PFSK-1 (cell line): ENCODE measurements at regions not wholly inside any gene's neighbourhood (a gene's known extent, or its start where the extent isn't known, plus 50 kb on each side); places are given as distances from the start of the nearest gene placed in this dataset.

Experiments used
- FOXP2 ChIP-seq: optimal IDR thresholded peaks from 2 replicates; pipeline ENCODE3; 2011; ENCODE audit warnings: borderline replicate concordance, control low read depth, inconsistent platforms; ENCODE audit not compliant: insufficient read depth; ENCODE audit errors: extremely low read length, extremely low read depth
- POLR2AphosphoS5 ChIP-seq: IDR thresholded peaks from 2 replicates; pipeline ENCODE4 v1.6.1; 2012; ENCODE audit warnings: low read depth, mild to moderate bottlenecking, control low read depth, low read length, moderate library complexity
- SIN3A ChIP-seq: IDR thresholded peaks from 2 replicates; pipeline ENCODE4 v1.6.1; 2012; ENCODE audit warnings: mild to moderate bottlenecking, low read length, moderate library complexity, borderline replicate concordance; ENCODE audit not compliant: insufficient read depth
- TAF1 ChIP-seq: IDR thresholded peaks from 2 replicates; pipeline ENCODE4 v1.6.1; 2012; ENCODE audit warnings: low read length, control low read depth, borderline replicate concordance; ENCODE audit not compliant: insufficient read depth
- TF ChIP-seq, protein P1 (sequence below), 2 experiments: IDR thresholded peaks; 2 replicates each; pipeline versions ENCODE4 v1.6.1 to v1.8.0; 2011 to 2012; ENCODE audit warnings: low read depth in 2 of 2, low read length in 2 of 2, control low read depth in 1 of 2, inconsistent platforms in 1 of 2, mild to moderate bottlenecking in 1 of 2, moderate library complexity in 1 of 2; ENCODE audit not compliant: insufficient read depth in 1 of 2

DNA sequence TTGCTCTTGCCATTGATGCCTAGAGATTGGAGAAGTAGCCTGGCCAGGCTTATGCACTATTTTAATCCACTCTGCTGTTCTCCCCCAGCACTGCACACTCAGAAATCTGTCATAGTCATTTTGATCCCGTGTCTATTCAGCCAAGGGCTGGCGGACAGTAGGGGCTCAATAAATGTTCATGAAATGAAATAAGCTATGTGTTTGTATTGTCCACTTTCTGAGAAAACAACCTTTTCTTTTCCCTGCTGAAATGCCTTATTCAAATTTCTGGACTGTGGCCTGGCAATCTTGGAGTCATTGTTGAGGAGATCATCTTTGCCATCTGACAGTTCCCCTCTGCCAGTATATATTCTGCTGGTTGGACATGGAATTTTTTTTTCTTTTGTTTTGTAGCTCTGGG, 550.4 kb upstream of the MAP3K7 start:
- TF ChIP-seq TAF1, result no peak
- TF ChIP-seq, protein P1, sequence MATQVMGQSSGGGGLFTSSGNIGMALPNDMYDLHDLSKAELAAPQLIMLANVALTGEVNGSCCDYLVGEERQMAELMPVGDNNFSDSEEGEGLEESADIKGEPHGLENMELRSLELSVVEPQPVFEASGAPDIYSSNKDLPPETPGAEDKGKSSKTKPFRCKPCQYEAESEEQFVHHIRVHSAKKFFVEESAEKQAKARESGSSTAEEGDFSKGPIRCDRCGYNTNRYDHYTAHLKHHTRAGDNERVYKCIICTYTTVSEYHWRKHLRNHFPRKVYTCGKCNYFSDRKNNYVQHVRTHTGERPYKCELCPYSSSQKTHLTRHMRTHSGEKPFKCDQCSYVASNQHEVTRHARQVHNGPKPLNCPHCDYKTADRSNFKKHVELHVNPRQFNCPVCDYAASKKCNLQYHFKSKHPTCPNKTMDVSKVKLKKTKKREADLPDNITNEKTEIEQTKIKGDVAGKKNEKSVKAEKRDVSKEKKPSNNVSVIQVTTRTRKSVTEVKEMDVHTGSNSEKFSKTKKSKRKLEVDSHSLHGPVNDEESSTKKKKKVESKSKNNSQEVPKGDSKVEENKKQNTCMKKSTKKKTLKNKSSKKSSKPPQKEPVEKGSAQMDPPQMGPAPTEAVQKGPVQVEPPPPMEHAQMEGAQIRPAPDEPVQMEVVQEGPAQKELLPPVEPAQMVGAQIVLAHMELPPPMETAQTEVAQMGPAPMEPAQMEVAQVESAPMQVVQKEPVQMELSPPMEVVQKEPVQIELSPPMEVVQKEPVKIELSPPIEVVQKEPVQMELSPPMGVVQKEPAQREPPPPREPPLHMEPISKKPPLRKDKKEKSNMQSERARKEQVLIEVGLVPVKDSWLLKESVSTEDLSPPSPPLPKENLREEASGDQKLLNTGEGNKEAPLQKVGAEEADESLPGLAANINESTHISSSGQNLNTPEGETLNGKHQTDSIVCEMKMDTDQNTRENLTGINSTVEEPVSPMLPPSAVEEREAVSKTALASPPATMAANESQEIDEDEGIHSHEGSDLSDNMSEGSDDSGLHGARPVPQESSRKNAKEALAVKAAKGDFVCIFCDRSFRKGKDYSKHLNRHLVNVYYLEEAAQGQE (IDR thresholded peaks at IDR 0.05; ENCODE audit: insufficient read depth in 1 of 2, low read depth in 2 of 2, low read length in 2 of 2), result no peak
- TF ChIP-seq SIN3A, result no peak
- no peak for TF ChIP-seq POLR2AphosphoS5
- no peak for TF ChIP-seq FOXP2

DNA sequence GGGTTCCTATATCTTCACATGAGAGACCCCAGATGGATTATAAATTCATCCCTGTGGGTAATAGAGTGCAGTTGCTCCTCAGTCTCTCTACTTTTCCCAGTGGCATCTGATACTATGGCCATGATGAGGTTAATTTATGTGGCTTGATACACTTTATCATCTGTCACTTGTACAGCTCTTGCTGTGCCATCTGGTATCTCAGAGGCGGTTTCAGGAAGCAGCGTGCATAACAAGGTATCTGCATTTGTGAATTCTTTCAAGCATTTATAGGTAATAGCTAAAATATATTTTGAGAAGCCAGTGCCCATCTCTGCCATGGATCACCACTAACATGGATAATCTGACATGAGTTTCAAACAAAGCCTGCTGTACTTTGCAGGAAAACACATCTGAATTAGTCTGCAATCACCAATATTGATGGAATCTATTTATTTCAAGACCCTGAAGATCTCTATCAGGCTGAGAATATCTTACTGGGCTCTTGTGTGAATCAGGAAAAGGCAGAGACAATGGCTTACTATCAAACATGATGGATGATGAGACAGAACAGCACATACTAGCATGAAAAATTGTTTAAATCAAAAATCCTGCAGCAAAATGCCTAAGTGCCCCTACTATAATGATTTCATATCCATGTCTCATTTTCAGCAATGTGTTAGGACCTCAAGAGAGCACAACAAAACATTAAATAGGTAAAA, 548.7 kb upstream of the MAP3K7 start:
- TF ChIP-seq TAF1 (no peak), POLR2AphosphoS5 (no peak), FOXP2 (no peak)

DNA sequence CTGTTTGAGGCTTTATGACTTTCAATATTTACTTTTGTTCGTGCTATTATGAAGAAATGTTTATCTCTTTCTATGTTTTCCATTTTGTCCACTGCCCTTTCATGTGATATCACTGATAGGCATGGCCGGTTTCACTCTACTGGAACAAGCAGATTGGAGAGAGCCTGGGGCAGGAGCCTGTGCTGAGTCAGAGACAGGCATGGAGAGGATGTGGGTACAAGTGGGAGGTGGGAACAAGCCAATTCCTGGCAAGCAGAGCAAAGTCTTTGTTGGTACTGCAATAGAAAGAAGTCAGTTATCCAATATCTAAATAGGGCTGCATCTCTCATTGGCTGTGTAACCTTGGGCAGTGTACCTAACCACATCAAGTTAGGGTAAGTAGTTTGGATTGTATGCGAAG, 545.6 kb upstream of the MAP3K7 start:
- TF ChIP-seq, protein P1 (IDR thresholded peaks at IDR 0.05; ENCODE audit: insufficient read depth in 1 of 2, low read depth in 2 of 2, low read length in 2 of 2), result no peak
- no peak for TF ChIP-seq FOXP2
- TF ChIP-seq TAF1, result no peak
- no peak for TF ChIP-seq SIN3A
- no peak for TF ChIP-seq POLR2AphosphoS5

DNA sequence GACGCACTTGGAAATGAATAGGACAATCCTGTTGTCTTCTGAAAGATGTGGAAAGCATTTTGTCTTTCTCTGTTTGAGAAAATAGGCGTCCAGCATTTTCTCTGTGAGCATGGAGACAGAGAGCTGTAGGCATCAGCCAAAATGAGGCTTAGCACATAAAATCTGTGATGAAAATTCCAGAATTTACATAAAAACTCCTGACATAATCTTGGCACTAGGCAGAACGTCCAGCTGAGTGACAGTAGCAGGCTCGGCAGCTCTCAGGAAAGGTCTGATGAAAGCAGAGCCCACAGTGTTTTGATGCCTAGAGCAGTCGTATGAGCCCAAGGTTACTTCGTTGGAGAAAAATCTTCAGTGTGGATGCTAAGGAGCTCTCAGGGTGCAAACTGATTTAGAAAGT, 543.3 kb upstream of the MAP3K7 start:
- TF ChIP-seq FOXP2, result no peak
- TF ChIP-seq, protein P1 (IDR thresholded peaks at IDR 0.05; ENCODE audit: insufficient read depth in 1 of 2, low read depth in 2 of 2, low read length in 2 of 2), result no peak
- no peak for TF ChIP-seq SIN3A
- no peak for TF ChIP-seq POLR2AphosphoS5
- TF ChIP-seq TAF1, result no peak

DNA sequence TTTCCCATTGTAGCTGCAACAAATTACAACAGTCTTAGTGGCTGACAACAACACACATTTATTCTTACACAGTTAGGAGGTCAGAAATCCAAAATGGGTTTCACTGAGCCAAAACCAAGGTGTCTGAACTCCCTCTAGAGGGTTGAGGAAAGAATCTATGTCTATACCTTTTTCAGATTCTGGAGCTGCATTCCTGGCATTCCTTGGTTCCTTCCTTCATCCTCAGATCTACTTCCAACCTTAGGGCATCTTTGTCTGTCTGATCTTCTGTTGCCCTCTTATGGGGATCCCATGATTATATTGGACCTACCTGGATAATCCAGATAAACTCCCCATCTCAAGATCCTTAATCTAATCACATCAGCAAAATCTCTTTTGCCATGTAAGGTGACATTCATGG, 540.9 kb upstream of the MAP3K7 start:
- TF ChIP-seq POLR2AphosphoS5 (no peak), SIN3A (no peak), FOXP2 (no peak), TAF1 (no peak)
- TF ChIP-seq, protein P1 (IDR thresholded peaks at IDR 0.05; ENCODE audit: insufficient read depth in 1 of 2, low read depth in 2 of 2, low read length in 2 of 2), result no peak
